Karpas-422 (cell line): ENCODE measurements at regions not wholly inside any gene's neighbourhood (a gene's known extent, or its start where the extent isn't known, plus 50 kb on each side); places are given as distances from the start of the nearest gene placed in this dataset.
"Not testable (repeated sequence)": the region's sequence is repeated elsewhere in the genome, so short reads cannot be mapped to it uniquely, and the experiment has no call there.

ENCODE experiments used
- DNase-seq: peaks from one replicate; pipeline ENCODE4 v3.0.0-alpha.2; 2015
- H2AFZ ChIP-seq: fragments of 200-600 bp; sonication (generic); 2 replicates; pipeline ENCODE4 v1.6.1; 2014; ENCODE audit warnings: antibody characterized with exemption, low read length, mixed read lengths
- H3K27ac ChIP-seq: fragments of 200-600 bp; sonication (generic); 2 replicates; pipeline ENCODE4 v1.5.1; 2014; ENCODE audit warnings: mild to moderate bottlenecking, low read length, moderate library complexity
- H3K27me3 ChIP-seq: fragments of 200-600 bp; sonication (generic); 2 replicates; pipeline ENCODE4 v1.6.1; 2014; ENCODE audit warnings: low read length, mixed read lengths
- H3K36me3 ChIP-seq: fragments of 200-600 bp; sonication (generic); 2 replicates; pipeline ENCODE4 v1.6.1; 2014; ENCODE audit warnings: low read length, mixed read lengths; ENCODE audit not compliant: insufficient read depth
- H3K4me1 ChIP-seq: fragments of 200-600 bp; sonication (generic); 2 replicates; pipeline ENCODE4 v1.6.1; 2014; ENCODE audit warnings: mild to moderate bottlenecking, low read length, mixed read lengths
- H3K4me2 ChIP-seq: fragments of 200-600 bp; sonication (generic); 2 replicates; pipeline ENCODE4 v1.6.1; 2014; ENCODE audit warnings: low read length, low read depth, mild to moderate bottlenecking; ENCODE audit not compliant: poor library complexity, severe bottlenecking
- H3K4me3 ChIP-seq: fragments of 200-600 bp; sonication (generic); 2 replicates; pipeline ENCODE4 v1.5.1; 2014; ENCODE audit warnings: mild to moderate bottlenecking, antibody characterized with exemption, low read length, mixed read lengths
- H3K79me2 ChIP-seq: fragments of 200-600 bp; sonication (generic); 2 replicates; pipeline ENCODE4 v1.6.1; 2014; ENCODE audit warnings: mild to moderate bottlenecking, low read length, mixed read lengths
- H3K9ac ChIP-seq: fragments of 200-600 bp; sonication (generic); 2 replicates; pipeline ENCODE4 v1.6.0; 2014; ENCODE audit warnings: low read length
- H3K9me2 ChIP-seq: fragments of 200-600 bp; sonication (generic), shearing (Covaris generic); replicated peaks from 2 replicates; pipeline ENCODE4 v1.6.0; 2014; ENCODE audit warnings: mild to moderate bottlenecking, low read length, moderate library complexity; ENCODE audit not compliant: insufficient read depth
- H3K9me3 ChIP-seq: fragments of 300-700, 200-600 bp; sonication (generic); 2 replicates; pipeline ENCODE4 v1.6.1; 2014; ENCODE audit warnings: low read length, mixed read lengths
- H4K20me1 ChIP-seq: fragments of 200-600 bp; sonication (generic); 2 replicates; pipeline ENCODE4 v1.6.1; 2014; ENCODE audit warnings: mild to moderate bottlenecking, antibody characterized with exemption, low read length, low read depth; ENCODE audit not compliant: insufficient read depth

DNA sequence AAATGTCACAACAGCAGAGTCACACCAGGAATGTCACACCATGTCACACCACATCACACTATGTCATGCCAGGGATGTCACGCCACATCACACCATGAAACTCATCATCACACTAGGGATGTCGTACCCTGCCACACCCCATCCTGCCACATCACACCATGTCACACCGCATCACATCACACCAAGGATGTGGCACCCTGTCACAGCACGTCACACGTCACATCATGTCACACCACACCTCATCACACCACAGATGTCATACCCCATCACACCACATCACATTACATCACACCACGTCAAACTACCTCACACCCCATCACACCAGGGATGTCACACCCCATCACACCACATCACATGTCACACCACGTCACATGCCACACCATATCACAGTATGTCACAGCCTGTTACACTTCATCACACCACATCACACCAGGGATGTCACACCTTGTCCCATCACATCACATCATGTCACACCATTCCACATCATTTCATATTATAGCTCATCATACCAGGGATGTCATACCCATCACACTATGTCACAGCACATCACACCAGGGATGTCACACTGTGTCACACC lies 90.9 kb downstream of the TMEM121 start:
- H3K9ac ChIP-seq = no peak overlapping the region
- H3K4me2 ChIP-seq = no peak overlapping the region
- no peaks in the 10 kb centered on the region for H3K36me3 ChIP-seq
- DNase-seq = no peak
- no peaks in the 10 kb centered on the region; the same call in 1 of the 2 replicates for H3K27me3 ChIP-seq
- no peaks in the 10 kb centered on the region for H3K9me2 ChIP-seq
- no peak overlapping the region for H3K27ac ChIP-seq
- H3K79me2 ChIP-seq = no peaks in the 10 kb centered on the region
- H3K4me1 ChIP-seq = no peaks in the 10 kb centered on the region
- H4K20me1 ChIP-seq = no peaks in the 10 kb centered on the region
- no peak overlapping the region for H3K4me3 ChIP-seq
- no peak overlapping the region for H2AFZ ChIP-seq
- no peaks in the 10 kb centered on the region for H3K9me3 ChIP-seq

DNA sequence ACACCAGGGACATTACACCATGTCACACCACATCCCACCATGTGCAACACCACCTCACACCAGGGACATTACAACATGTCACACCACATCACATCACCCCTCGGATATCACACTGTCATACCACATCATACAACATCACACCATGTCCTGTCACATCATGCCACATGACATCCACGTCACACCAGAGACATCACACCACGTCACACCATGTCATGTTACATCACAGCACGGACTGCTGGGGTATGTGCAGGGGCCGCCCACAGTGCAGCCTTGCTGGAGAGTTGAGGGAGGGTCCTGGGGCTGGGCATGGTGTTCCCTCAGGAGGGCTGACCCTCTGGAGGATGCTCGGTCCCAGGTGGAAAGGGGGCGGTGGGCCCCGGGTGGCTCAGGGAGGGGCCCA lies 91.4 kb downstream of the TMEM121 start:
- DNase-seq = not testable (repeated sequence)

DNA sequence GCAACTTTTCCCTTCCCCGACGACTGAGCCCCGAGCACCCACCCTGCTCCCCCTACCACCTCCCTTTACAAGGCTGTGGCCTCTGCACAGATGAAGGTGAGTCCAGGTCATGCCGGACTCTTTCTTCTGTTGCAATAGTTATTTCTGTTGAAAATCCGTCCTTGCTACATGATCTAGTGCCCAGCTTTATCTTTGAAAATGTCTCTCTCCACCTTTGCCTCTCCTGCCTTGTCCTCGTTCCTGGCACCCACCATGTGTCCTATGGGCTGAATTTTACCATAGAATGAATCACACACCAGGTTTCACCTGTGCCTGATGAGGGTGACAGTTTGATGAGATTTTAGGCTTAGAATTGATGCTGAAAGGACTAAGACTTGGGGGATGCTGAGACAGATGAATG lies 92.9 kb downstream of the TMEM121 start:
- H3K9me3 ChIP-seq, H3K79me2 ChIP-seq, H3K27ac ChIP-seq, H2AFZ ChIP-seq, DNase-seq, H3K4me1 ChIP-seq, H3K4me2 ChIP-seq, H4K20me1 ChIP-seq, H3K9ac ChIP-seq, H3K9me2 ChIP-seq, H3K4me3 ChIP-seq, H3K36me3 ChIP-seq, H3K27me3 ChIP-seq: not testable (repeated sequence)

More for the DNA sequence above, 91.4 kb downstream of the TMEM121 start:
- H3K4me3 ChIP-seq, H2AFZ ChIP-seq, H3K4me2 ChIP-seq, H3K27ac ChIP-seq, H4K20me1 ChIP-seq, H3K79me2 ChIP-seq, H3K9me2 ChIP-seq, H3K27me3 ChIP-seq, H3K9ac ChIP-seq, H3K4me1 ChIP-seq, H3K36me3 ChIP-seq, H3K9me3 ChIP-seq: not testable (repeated sequence)

DNA sequence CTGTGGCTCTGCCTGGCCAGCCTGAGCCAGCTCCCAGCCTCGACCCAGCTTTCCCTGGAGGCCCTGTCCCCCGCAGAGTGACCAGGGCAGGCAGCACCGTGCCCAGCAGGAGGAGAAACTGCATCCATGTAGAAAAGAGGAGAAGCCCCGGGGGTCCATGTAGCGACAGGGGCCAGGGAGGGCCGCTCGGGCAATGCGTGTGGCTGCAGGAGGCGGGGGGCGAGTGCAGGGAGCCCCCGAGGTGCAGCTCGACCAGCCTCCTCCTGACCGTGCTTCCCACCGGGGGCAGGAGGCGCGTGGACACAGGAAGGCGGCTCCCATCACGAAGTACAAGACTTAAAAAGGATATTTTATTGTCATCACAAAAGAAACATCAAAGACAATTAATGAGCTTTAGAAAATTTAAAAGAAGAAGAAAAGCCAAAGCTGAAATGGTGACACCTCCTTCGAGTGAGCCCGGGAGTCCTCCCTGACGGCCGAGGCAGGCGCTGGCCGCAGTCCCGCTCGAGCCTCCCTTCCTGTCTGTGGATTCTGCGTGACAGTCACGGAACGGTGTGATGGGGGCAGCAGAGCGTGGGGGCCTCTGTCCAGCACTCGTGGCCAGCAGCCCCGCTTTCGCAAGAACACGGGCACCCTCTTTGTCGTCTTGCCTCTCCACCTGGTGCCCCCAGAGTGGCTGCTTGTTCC lies 93.9 kb downstream of the TMEM121 start:
- H3K36me3 ChIP-seq, DNase-seq, H3K4me1 ChIP-seq, H3K9me2 ChIP-seq, H3K4me2 ChIP-seq, H3K27me3 ChIP-seq, H3K9me3 ChIP-seq, H3K27ac ChIP-seq, H3K79me2 ChIP-seq, H4K20me1 ChIP-seq, H3K4me3 ChIP-seq, H3K9ac ChIP-seq, H2AFZ ChIP-seq: not testable (repeated sequence)

DNA sequence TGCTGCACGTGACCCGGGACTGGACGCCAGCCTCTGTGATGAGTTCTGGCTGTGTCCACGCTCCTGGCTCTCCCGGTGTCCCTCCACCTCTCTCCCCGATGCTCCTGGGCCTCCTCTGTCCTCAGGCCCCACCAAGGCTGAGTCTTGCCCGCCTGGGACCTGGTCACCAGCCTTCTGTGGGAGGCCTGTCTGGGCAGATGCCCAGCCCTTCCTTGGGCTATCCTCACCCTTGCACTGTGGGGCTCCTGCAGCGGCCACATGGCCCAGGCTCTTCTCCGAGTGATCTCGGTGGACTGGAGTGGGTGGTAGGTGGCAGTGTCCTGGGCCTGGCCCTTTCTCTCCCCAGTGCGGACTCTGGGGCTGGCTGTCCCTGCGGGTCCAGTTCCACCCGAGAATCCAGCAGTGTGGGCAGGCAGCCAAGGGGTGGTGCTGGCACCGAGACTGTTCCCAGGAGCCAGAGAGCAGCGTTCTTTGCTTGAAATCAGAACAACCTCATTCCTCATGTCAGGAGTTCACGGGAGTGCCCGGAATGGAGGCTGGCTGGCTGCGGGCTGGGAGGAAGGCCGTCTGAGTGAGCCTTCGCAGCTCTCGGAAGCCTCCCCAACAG lies 94.6 kb downstream of the TMEM121 start:
- H3K36me3 ChIP-seq, H4K20me1 ChIP-seq, DNase-seq, H3K27me3 ChIP-seq, H3K79me2 ChIP-seq, H3K4me2 ChIP-seq, H3K9me3 ChIP-seq, H3K27ac ChIP-seq, H3K9ac ChIP-seq, H3K4me1 ChIP-seq, H2AFZ ChIP-seq, H3K4me3 ChIP-seq, H3K9me2 ChIP-seq: not testable (repeated sequence)

DNA sequence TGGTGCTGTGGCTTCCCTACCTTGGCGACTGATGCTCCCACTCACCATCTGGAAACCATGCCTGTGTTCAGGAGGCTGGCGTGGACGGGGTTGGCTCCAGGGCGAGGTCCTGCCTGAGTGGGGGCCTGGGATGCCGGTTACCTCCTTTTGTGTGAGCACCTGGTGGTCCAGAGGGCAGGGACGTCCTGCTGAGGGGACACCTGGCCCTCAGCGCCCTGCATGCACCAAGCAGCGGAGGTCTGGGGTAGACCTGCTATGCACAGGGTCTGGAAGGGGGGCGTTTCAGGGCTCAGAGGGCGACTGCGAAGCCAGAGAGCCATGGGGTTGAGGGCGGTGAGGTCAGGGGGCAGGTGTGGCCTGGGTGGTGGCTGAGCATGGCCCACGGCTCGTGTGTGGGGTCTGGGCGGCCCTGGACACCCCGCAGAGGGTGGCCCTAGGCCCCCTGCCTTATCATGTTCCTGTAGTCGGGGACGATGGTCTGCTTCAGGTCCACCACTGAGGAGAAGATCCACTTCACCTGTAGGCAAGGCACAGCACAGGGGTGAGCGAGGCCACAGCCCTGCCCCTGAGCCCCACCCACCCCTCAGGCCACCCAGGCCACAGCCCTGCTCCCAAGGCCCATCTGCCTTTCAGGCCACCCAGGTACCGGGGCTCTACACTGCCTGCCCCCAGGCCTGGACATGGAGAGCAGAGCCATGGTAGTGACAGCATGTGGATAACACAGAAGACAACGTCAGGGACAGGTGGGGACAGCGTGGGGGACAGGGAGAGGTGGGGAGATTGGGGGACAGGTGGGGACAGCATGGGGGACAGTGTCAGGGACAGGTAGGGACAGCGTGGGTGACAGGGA lies 95.3 kb downstream of the TMEM121 start:
- not testable (repeated sequence) for H3K79me2 ChIP-seq, H3K4me1 ChIP-seq, H3K9me2 ChIP-seq, H3K9ac ChIP-seq, H3K27ac ChIP-seq, H3K4me3 ChIP-seq, H3K36me3 ChIP-seq, H4K20me1 ChIP-seq, H2AFZ ChIP-seq, H3K27me3 ChIP-seq, DNase-seq, H3K4me2 ChIP-seq, H3K9me3 ChIP-seq

DNA sequence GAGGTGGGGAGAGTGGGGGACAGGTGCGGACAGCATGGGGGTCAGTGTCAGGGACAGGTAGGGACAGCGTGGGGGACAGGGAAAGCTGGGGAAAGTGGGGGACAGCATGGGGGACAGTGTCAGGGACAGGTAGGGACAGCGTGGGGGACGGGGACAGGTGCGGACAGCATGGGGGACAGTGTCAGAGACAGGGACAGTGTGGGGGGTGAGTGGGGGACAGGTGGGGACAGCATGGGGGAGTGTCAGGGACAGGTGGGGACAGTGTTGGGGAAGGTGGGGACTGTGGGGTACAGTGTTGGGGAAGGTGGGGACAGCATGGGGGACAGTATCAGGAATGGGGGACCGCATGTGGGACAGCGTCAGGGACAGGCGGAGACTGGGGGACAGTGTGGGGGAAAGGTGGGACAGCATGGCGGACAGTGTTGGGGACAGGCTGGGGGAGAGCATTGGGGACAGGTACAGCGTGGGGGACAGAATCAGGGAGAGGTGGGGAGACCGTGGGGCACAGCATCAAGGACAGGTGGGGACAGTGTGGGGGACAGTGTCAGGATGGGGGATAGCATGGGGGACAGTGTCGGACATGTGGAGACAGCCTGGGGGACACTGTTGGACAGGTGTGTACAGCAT lies 96.1 kb downstream of the TMEM121 start:
- no peaks in the 10 kb centered on the region for H3K79me2 ChIP-seq
- H3K9ac ChIP-seq = no peak overlapping the region

DNA sequence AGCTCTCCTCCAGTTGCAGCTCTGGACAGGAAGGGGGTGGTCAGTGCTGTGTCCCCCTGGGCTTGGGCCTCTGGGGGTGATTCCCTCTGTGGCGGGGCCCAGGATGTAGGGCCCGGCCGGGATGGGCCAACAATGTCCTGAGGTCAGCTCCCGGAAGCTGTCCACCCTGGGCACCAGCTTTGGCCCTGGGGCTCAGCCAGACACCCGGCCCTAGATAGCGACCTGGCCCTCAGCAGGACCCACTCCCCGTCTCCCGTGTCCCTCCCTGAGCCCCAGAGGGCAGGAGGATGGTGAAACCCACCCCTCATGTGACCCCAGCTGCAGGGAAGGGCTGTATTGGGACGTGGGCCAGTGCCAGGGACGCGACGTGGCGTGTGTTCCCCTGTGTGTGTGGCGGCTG lies 96.8 kb downstream of the TMEM121 start:
- H3K9me2 ChIP-seq, DNase-seq, H3K4me1 ChIP-seq, H3K36me3 ChIP-seq, H3K9ac ChIP-seq, H3K4me3 ChIP-seq, H3K27me3 ChIP-seq, H4K20me1 ChIP-seq, H3K9me3 ChIP-seq, H3K79me2 ChIP-seq, H3K4me2 ChIP-seq, H2AFZ ChIP-seq, H3K27ac ChIP-seq: not testable (repeated sequence)

More for the DNA sequence above, 96.1 kb downstream of the TMEM121 start:
- no peak for DNase-seq
- no peaks in the 10 kb centered on the region for H3K9me3 ChIP-seq
- no peaks in the 10 kb centered on the region for H4K20me1 ChIP-seq
- no peak overlapping the region for H2AFZ ChIP-seq
- H3K4me1 ChIP-seq = no peaks in the 10 kb centered on the region
- H3K36me3 ChIP-seq = no peaks in the 10 kb centered on the region
- H3K9me2 ChIP-seq = no peaks in the 10 kb centered on the region
- H3K4me2 ChIP-seq = no peak overlapping the region
- no peaks in the 10 kb centered on the region; the same call in 1 of the 2 replicates for H3K27me3 ChIP-seq
- no peak overlapping the region for H3K4me3 ChIP-seq
- H3K27ac ChIP-seq = no peak overlapping the region
